GM18858 (cell line): ENCODE measurements at regions not wholly inside any gene's neighbourhood (a gene's known extent, or its start where the extent isn't known, plus 50 kb on each side); places are given as distances from the start of the nearest gene placed in this dataset.

ENCODE experiments used
- ATAC-seq: cut with Tn5 transposase; IDR thresholded peaks from one replicate; pipeline ENCODE4 v1.9.1; 2021; ENCODE audit not compliant: unreplicated experiment

- no peak for ATAC-seq
Measured at GRCh38 chrX:39891781-39892180, 206.0 kb downstream of the BCOR start.

GRCh38 chrX:39893417-39894338, 204.1 kb downstream of the BCOR start:
- ATAC-seq: no peak

GRCh38 chrX:39894683-39895082, 203.1 kb downstream of the BCOR start:
- ATAC-seq: no peak

GRCh38 chrX:39895218-39896110, 202.3 kb downstream of the BCOR start:
- no peak for ATAC-seq

GRCh38 chrX:39896951-39897740, 200.6 kb downstream of the BCOR start:
- ATAC-seq: no peak

- ATAC-seq: no peak
Measured at GRCh38 chrX:39897741-39898097, 200.0 kb downstream of the BCOR start.

- ATAC-seq: no peak
Measured at GRCh38 chrX:39898147-39898546, 199.6 kb downstream of the BCOR start.

- ATAC-seq: no peak
Measured at GRCh38 chrX:39899059-39899458, 198.7 kb downstream of the BCOR start.

GRCh38 chrX:39899856-39900776, 197.6 kb downstream of the BCOR start:
- no peak for ATAC-seq

GRCh38 chrX:39900777-39901170, 197.0 kb downstream of the BCOR start:
- ATAC-seq: no peak

- no peak for ATAC-seq
Measured at GRCh38 chrX:39903343-39903742, 194.4 kb downstream of the BCOR start.

- no peak for ATAC-seq
Measured at GRCh38 chrX:39903937-39904336, 193.8 kb downstream of the BCOR start.

GRCh38 chrX:39904816-39905537, 192.8 kb downstream of the BCOR start:
- ATAC-seq: no peak

GRCh38 chrX:39905538-39905891, 192.2 kb downstream of the BCOR start:
- no peak for ATAC-seq

GRCh38 chrX:39905946-39906345, 191.8 kb downstream of the BCOR start:
- ATAC-seq: no peak

GRCh38 chrX:39907964-39908661, 189.6 kb downstream of the BCOR start:
- no peak for ATAC-seq

GRCh38 chrX:39909996-39910395, 187.8 kb downstream of the BCOR start:
- ATAC-seq: no peak

- no peak for ATAC-seq
Measured at GRCh38 chrX:39910651-39911050, 187.1 kb downstream of the BCOR start.
